ENCODE measurements at regions not wholly inside any gene's neighbourhood (a gene's known extent, or its start where the extent isn't known, plus 50 kb on each side); places are given as distances from the start of the nearest gene placed in this dataset.

- Histone ChIP-seq H3K36me3 (ENCODE audit: control insufficient read depth, insufficient read depth, low read length) (no peaks in the 10 kb centered on the region), H3K79me2 (no peaks in the 10 kb centered on the region), H3K27me3 (ENCODE audit: control insufficient read depth, insufficient read depth, low read length) (no peaks in the 10 kb centered on the region), H3K4me3 (ENCODE audit: low read depth, low read length) (no peak overlapping the region), H3K27ac (no peak overlapping the region), H3K9me3 (ENCODE audit: control insufficient read depth, low read length) (no peaks in the 10 kb centered on the region), H3K4me2 (ENCODE audit: low read length) (no peak overlapping the region), H3K9ac (no peak overlapping the region), H2AFZ (no peak overlapping the region), H3K4me1 (peaks cover 13% of the 10 kb centered on the region)
- TF ChIP-seq CTCF (IDR thresholded peaks at IDR 0.05), result no peak
Measured at GRCh38 chr20:40282541-40282940, 406.5 kb downstream of the MAFB start.

DNA sequence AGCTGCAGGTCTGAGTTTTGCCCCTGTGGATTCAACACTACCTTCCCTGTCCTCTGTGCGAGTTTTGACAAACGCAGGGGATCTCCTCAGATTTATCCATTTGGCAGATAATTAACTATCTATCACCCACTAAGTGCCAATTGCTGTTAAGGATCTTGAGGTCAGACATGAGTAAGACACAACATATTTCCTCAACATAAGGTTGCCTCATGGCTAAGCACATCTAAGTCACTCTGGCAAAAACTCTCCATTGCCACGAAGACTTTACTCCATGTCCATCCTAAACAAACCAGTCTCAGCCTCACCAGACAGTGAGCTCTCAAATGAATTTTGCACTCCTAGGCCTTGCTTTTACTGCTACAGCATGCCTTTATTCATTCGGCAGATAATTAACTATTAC lies 408.4 kb downstream of the MAFB start:
- Histone ChIP-seq H3K79me2 (no peaks in the 10 kb centered on the region), H3K9me3 (ENCODE audit: control insufficient read depth, low read length) (no peaks in the 10 kb centered on the region), H3K4me3 (ENCODE audit: low read depth, low read length) (no peak overlapping the region), H3K9ac (no peak overlapping the region), H2AFZ (no peak overlapping the region), H3K36me3 (ENCODE audit: control insufficient read depth, insufficient read depth, low read length) (no peaks in the 10 kb centered on the region), H3K27me3 (ENCODE audit: control insufficient read depth, insufficient read depth, low read length) (no peaks in the 10 kb centered on the region), H3K4me1 (no peaks in the 10 kb centered on the region), H3K27ac (no peak overlapping the region), H3K4me2 (ENCODE audit: low read length) (no peak overlapping the region)
- TF ChIP-seq CTCF (IDR thresholded peaks at IDR 0.05), result no peak

- H3K36me3 ChIP-seq (ENCODE audit: control insufficient read depth, insufficient read depth, low read length), result no peaks in the 10 kb centered on the region
- H3K27ac ChIP-seq, result no peak overlapping the region
- no peaks in the 10 kb centered on the region for H3K27me3 ChIP-seq (ENCODE audit: control insufficient read depth, insufficient read depth, low read length)
- no peak overlapping the region for H3K4me3 ChIP-seq (ENCODE audit: low read depth, low read length)
- H3K4me1 ChIP-seq, result no peaks in the 10 kb centered on the region
- H3K79me2 ChIP-seq, result no peaks in the 10 kb centered on the region
- TF ChIP-seq CTCF (IDR thresholded peaks at IDR 0.05), result no peak
- no peak overlapping the region for H3K4me2 ChIP-seq (ENCODE audit: low read length)
- H3K9me3 ChIP-seq (ENCODE audit: control insufficient read depth, low read length), result no peaks in the 10 kb centered on the region
- H3K9ac ChIP-seq, result no peak overlapping the region
- H2AFZ ChIP-seq, result no peak overlapping the region
Measured at GRCh38 chr20:40279390-40279789, 409.6 kb downstream of the MAFB start.

GRCh38 chr20:40278673-40279072 lies 410.4 kb downstream of the MAFB start:
- Histone ChIP-seq H3K4me1 (no peaks in the 10 kb centered on the region), H3K9ac (no peak overlapping the region), H3K4me2 (ENCODE audit: low read length) (no peak overlapping the region), H3K27ac (no peak overlapping the region), H3K27me3 (ENCODE audit: control insufficient read depth, insufficient read depth, low read length) (no peaks in the 10 kb centered on the region), H2AFZ (no peak overlapping the region), H3K36me3 (ENCODE audit: control insufficient read depth, insufficient read depth, low read length) (no peaks in the 10 kb centered on the region), H3K4me3 (ENCODE audit: low read depth, low read length) (no peak overlapping the region), H3K79me2 (no peaks in the 10 kb centered on the region), H3K9me3 (ENCODE audit: control insufficient read depth, low read length) (no peaks in the 10 kb centered on the region)
- no peak for TF ChIP-seq CTCF (IDR thresholded peaks at IDR 0.05)

DNA sequence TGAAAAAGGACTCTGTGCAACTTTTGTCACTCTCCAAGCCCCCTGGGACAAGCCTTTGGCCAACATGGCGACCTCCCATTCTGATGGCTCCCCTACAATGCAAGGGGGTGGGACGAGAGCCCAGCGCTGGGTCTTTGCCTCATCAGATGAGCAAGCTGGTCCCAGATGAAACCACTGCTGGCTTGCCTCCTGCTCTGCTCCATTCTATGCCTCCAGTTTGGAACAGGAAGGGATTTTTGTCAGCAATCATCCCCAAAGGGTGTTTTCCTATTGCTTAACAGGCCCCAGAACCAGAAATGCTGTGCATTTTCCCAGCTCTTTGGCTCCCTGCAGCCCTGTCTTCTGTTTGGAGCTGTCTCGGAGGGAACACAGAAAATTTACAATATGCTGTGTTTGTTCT lies 412.7 kb downstream of the MAFB start:
- no peak overlapping the region for H3K9ac ChIP-seq
- no peak overlapping the region for H2AFZ ChIP-seq
- H3K4me3 ChIP-seq (ENCODE audit: low read depth, low read length), result no peak overlapping the region
- no peak overlapping the region for H3K4me2 ChIP-seq (ENCODE audit: low read length)
- no peaks in the 10 kb centered on the region for H3K27me3 ChIP-seq (ENCODE audit: control insufficient read depth, insufficient read depth, low read length)
- no peaks in the 10 kb centered on the region for H3K36me3 ChIP-seq (ENCODE audit: control insufficient read depth, insufficient read depth, low read length)
- H3K9me3 ChIP-seq (ENCODE audit: control insufficient read depth, low read length), result no peaks in the 10 kb centered on the region
- no peaks in the 10 kb centered on the region for H3K4me1 ChIP-seq
- no peak overlapping the region for H3K27ac ChIP-seq
- no peaks in the 10 kb centered on the region for H3K79me2 ChIP-seq
- TF ChIP-seq CTCF (IDR thresholded peaks at IDR 0.05), result no peak

All from parathyroid adenoma (tissue), 2 donors.